ENCODE measurements at regions not wholly inside any gene's neighbourhood (a gene's known extent, or its start where the extent isn't known, plus 50 kb on each side); places are given as distances from the start of the nearest gene placed in this dataset.

GRCh38 chr3:178258121-178258520 lies 278.1 kb upstream of the KCNMB2 start:
- in situ Hi-C loops (cut with MboI; ENCODE audit: low sequenced_read_pairs in 4 of 4): no loop called here

GRCh38 chr3:178259703-178260102 lies 276.5 kb upstream of the KCNMB2 start:
- ATAC-seq (no peak), DNase-seq (no peak)
- no peak overlapping the region for H3K4me3 ChIP-seq
- no peak overlapping the region for H3K27ac ChIP-seq
- no peaks in the 10 kb centered on the region for H3K4me1 ChIP-seq
- intact Hi-C loops (cut with DNase I; ENCODE audit: low total_unique reads): no loop called here
- H3K9me3 ChIP-seq: no peaks in the 10 kb centered on the region
- no peak for TF ChIP-seq POLR2A (IDR thresholded peaks at IDR 0.05)
- no peak for TF ChIP-seq CTCF (IDR thresholded peaks at IDR 0.05 in 4 of 5, conservative IDR thresholded peaks at IDR 0.05 in 1 of 5)
- H3K27me3 ChIP-seq: no peaks in the 10 kb centered on the region
- in situ Hi-C loops (cut with MboI; ENCODE audit: low sequenced_read_pairs in 4 of 4): no loop called here
- H3K36me3 ChIP-seq: no peaks in the 10 kb centered on the region

More at GRCh38 chr3:178258121-178258520, 278.1 kb upstream of the KCNMB2 start:
- Histone ChIP-seq H3K4me3 (no peak overlapping the region), H3K36me3 (no peaks in the 10 kb centered on the region), H3K9me3 (no peaks in the 10 kb centered on the region), H3K4me1 (no peaks in the 10 kb centered on the region), H3K27ac (no peak overlapping the region), H3K27me3 (no peaks in the 10 kb centered on the region)
- intact Hi-C loops (cut with DNase I; ENCODE audit: low total_unique reads): no loop called here
- DNase-seq: no peak
- no peak for ATAC-seq
- no peak for TF ChIP-seq CTCF (IDR thresholded peaks at IDR 0.05 in 4 of 5, conservative IDR thresholded peaks at IDR 0.05 in 1 of 5)
- TF ChIP-seq POLR2A (IDR thresholded peaks at IDR 0.05): no peak

- in situ Hi-C loops (cut with MboI; ENCODE audit: low sequenced_read_pairs in 4 of 4) (no loop called here), intact Hi-C loops (cut with DNase I; ENCODE audit: low total_unique reads) (no loop called here)
- H3K36me3 ChIP-seq: no peaks in the 10 kb centered on the region
- DNase-seq: no peak
- TF ChIP-seq POLR2A (IDR thresholded peaks at IDR 0.05) (no peak), CTCF (IDR thresholded peaks at IDR 0.05 in 4 of 5, conservative IDR thresholded peaks at IDR 0.05 in 1 of 5) (no peak)
- no peaks in the 10 kb centered on the region for H3K4me1 ChIP-seq
- H3K27ac ChIP-seq: no peak overlapping the region
- H3K27me3 ChIP-seq: no peaks in the 10 kb centered on the region
- H3K4me3 ChIP-seq: no peak overlapping the region
- H3K9me3 ChIP-seq: no peaks in the 10 kb centered on the region
- ATAC-seq: no peak
These were observed 275.2 kb upstream of the KCNMB2 start for GRCh38 chr3:178260887-178261565.

GRCh38 chr3:178263236-178263916 lies 272.9 kb upstream of the KCNMB2 start:
- TF ChIP-seq POLR2A (IDR thresholded peaks at IDR 0.05) (no peak), CTCF (IDR thresholded peaks at IDR 0.05 in 4 of 5, conservative IDR thresholded peaks at IDR 0.05 in 1 of 5) (no peak)
- in situ Hi-C loops (cut with MboI; ENCODE audit: low sequenced_read_pairs in 4 of 4) (no loop called here), intact Hi-C loops (cut with DNase I; ENCODE audit: low total_unique reads) (no loop called here)
- H3K36me3 ChIP-seq: no peaks in the 10 kb centered on the region
- ATAC-seq: no peak
- no peaks in the 10 kb centered on the region for H3K9me3 ChIP-seq
- H3K27ac ChIP-seq: no peak overlapping the region
- no peaks in the 10 kb centered on the region for H3K4me1 ChIP-seq
- no peaks in the 10 kb centered on the region for H3K27me3 ChIP-seq
- no peak for DNase-seq
- no peak overlapping the region for H3K4me3 ChIP-seq
